DOHH2 (cell line): ENCODE measurements at regions not wholly inside any gene's neighbourhood (a gene's known extent, or its start where the extent isn't known, plus 50 kb on each side); places are given as distances from the start of the nearest gene placed in this dataset.

Experiments used
- EZH2phosphoT487 ChIP-seq: fragments of 200-600 bp; sonication (generic); IDR thresholded peaks from 2 replicates; pipeline ENCODE4 v1.6.1; 2017; ENCODE audit warnings: borderline replicate concordance, mild to moderate bottlenecking, antibody characterized with exemption, low read length, moderate library complexity, mixed read lengths
- TF ChIP-seq, protein P1 (sequence below): fragments of 200-600 bp; sonication (generic); IDR thresholded peaks from one replicate; pipeline ENCODE4 v1.5.1; 2014; ENCODE audit warnings: antibody characterized with exemption, mild to moderate bottlenecking, low read depth, low read length; ENCODE audit not compliant: poor library complexity, severe bottlenecking

DNA sequence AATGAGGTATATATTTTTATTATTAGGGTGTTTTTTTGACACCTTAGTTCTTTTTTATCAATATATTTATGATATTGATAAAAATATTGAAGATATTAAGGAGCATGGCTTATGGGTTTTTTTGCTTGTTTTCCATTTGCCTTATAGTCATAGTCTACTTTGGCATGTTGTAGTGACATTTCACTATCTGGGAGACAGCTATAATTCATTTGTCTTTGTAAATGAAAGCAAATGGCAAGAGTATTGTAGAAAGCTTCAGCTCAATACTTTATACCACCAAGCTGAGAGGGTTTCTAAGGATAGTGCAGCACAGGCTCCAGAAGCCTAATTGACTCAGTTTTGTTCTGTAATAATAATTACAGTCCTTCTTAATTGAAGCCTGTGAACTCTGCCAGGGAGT is 1182.3 kb downstream of the EFNA5 start:
- TF ChIP-seq, protein P1, sequence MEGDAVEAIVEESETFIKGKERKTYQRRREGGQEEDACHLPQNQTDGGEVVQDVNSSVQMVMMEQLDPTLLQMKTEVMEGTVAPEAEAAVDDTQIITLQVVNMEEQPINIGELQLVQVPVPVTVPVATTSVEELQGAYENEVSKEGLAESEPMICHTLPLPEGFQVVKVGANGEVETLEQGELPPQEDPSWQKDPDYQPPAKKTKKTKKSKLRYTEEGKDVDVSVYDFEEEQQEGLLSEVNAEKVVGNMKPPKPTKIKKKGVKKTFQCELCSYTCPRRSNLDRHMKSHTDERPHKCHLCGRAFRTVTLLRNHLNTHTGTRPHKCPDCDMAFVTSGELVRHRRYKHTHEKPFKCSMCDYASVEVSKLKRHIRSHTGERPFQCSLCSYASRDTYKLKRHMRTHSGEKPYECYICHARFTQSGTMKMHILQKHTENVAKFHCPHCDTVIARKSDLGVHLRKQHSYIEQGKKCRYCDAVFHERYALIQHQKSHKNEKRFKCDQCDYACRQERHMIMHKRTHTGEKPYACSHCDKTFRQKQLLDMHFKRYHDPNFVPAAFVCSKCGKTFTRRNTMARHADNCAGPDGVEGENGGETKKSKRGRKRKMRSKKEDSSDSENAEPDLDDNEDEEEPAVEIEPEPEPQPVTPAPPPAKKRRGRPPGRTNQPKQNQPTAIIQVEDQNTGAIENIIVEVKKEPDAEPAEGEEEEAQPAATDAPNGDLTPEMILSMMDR = no peak
- no peak for TF ChIP-seq EZH2phosphoT487
